Gastroesophageal sphincter (tissue), 3 donors: ENCODE measurements at regions not wholly inside any gene's neighbourhood (a gene's known extent, or its start where the extent isn't known, plus 50 kb on each side); places are given as distances from the start of the nearest gene placed in this dataset.
"Not testable (repeated sequence)": the region's sequence is repeated elsewhere in the genome, so short reads cannot be mapped to it uniquely, and the experiment has no call there.

Source experiments
- EP300 ChIP-seq: sonication (generic); formaldehyde crosslinking; IDR thresholded peaks from one replicate; pipeline ENCODE4 v1.6.1; 2017; ENCODE audit warnings: antibody characterized with exemption, mild to moderate bottlenecking
- POLR2A ChIP-seq, 2 donors: fragments of 450-650 bp; IDR thresholded peaks; one replicate each; pipeline ENCODE4 v1.6.1; 2017; ENCODE audit warnings: antibody characterized with exemption in 2 of 2, mild to moderate bottlenecking in 2 of 2, moderate library complexity in 1 of 2
- POLR2AphosphoS5 ChIP-seq: sonication (generic); formaldehyde crosslinking; IDR thresholded peaks from one replicate; pipeline ENCODE4 v1.6.1; 2017; ENCODE audit warnings: antibody characterized with exemption
- TF ChIP-seq, protein P1 (sequence below), 4 experiments: fragments of 200-600 bp in 2 of 4; fragments of 450-650 bp in 2 of 4; sonication (generic) in 1 of 4; IDR thresholded peaks; one replicate each; pipeline ENCODE4 v1.5.1; 2017 to 2019; ENCODE audit warnings: antibody characterized with exemption in 4 of 4, mild to moderate bottlenecking in 2 of 4, moderate library complexity in 2 of 4

DNA sequence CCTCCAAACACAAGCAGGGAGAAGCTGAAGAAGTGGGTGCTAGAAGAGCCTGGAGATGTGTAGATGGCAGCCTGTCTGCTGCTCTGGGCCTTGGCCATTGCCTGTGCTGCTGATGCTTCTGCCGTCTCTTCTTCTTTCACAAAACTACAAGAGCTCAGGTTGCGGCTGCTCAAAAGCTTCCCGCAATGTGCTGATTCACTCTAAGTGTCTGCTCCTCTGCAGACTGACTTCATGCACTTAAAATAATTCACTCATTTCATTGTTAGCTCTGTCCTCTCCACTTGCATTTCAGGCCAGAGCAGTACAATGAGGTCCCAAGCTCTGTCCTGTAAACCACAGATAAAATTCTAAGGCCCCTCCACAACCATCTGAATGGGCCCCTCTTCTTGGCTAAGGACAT, 534.2 kb downstream of the KCNJ18 start:
- TF ChIP-seq, protein P1, sequence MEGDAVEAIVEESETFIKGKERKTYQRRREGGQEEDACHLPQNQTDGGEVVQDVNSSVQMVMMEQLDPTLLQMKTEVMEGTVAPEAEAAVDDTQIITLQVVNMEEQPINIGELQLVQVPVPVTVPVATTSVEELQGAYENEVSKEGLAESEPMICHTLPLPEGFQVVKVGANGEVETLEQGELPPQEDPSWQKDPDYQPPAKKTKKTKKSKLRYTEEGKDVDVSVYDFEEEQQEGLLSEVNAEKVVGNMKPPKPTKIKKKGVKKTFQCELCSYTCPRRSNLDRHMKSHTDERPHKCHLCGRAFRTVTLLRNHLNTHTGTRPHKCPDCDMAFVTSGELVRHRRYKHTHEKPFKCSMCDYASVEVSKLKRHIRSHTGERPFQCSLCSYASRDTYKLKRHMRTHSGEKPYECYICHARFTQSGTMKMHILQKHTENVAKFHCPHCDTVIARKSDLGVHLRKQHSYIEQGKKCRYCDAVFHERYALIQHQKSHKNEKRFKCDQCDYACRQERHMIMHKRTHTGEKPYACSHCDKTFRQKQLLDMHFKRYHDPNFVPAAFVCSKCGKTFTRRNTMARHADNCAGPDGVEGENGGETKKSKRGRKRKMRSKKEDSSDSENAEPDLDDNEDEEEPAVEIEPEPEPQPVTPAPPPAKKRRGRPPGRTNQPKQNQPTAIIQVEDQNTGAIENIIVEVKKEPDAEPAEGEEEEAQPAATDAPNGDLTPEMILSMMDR (IDR thresholded peaks at IDR 0.05) = not testable (repeated sequence)
- TF ChIP-seq POLR2AphosphoS5; EP300; POLR2A (IDR thresholded peaks at IDR 0.05): not testable (repeated sequence)
